GM12878 (cell line): ENCODE measurements at regions not wholly inside any gene's neighbourhood (a gene's known extent, or its start where the extent isn't known, plus 50 kb on each side); places are given as distances from the start of the nearest gene placed in this dataset.

ENCODE experiments used
- ATAC-seq: fragments of 200-7000 bp; cut with Tn5 transposase; 3 replicates; pipeline ENCODE4 v1.9.1; 2020; ENCODE audit warnings: mild to moderate bottlenecking, moderate library complexity
- BruUV-seq: library from RNA; stranded (reverse); fragments of 400-500 nt; replicated peaks from 2 replicates; lab custom pipeline; 2021; lab: Mats Ljungman, UMichigan
- CTCF ChIA-PET: fragments of 300-600 bp; sonication (Branson Sonifier 250); formaldehyde crosslinking; extraction: SDS; loops from one replicate; lab custom pipeline; 2021; ENCODE audit warnings: inconsistent platforms; lab: Yijun Ruan, JAX
- POLR2A ChIA-PET: fragments of 350-600 bp; formaldehyde crosslinking; extraction: SDS; loops from one replicate; lab custom pipeline; 2021; ENCODE audit warnings: inconsistent platforms; lab: Charles Lee
- RAD21 ChIA-PET: fragments of 300-600 bp; sonication (Branson Sonifier 250); formaldehyde crosslinking; loops from one replicate; lab custom pipeline; 2023; ENCODE audit warnings: antibody characterized with exemption; ENCODE audit not compliant: unreplicated experiment; lab: Charles Lee
- SMC1A ChIA-PET: fragments of 300-600 bp; sonication (Branson Sonifier 250); formaldehyde crosslinking; loops from one replicate; lab custom pipeline; 2023; ENCODE audit not compliant: unreplicated experiment, uncharacterized antibody; lab: Charles Lee
- DNase-seq: peaks from one replicate; pipeline ENCODE4 v3.0.0-alpha.2; 2011; ENCODE audit warnings: low read depth, low spot score
- FAIRE-seq: peaks from 3 replicates; lab custom pipeline; 2011; peaks lifted over from hg19 to GRCh38; lab: Jason Lieb, UNC
- H2AFZ ChIP-seq: 2 replicates; pipeline ENCODE4 v1.6.0; 2011; ENCODE audit warnings: low read depth, low read length, control low read depth; ENCODE audit not compliant: control insufficient read depth
- H3K27ac ChIP-seq: 2 replicates; pipeline ENCODE4 v1.5.1; 2011; ENCODE audit warnings: control low read depth; ENCODE audit not compliant: control insufficient read depth, insufficient read depth
- H3K27me3 ChIP-seq, 2 experiments: replicated peaks in 1 of 2; 2 replicates each; pipeline versions ENCODE4 v1.6.0 to v1.6.1; 2011; ENCODE audit warnings: low read length in 1 of 2; ENCODE audit not compliant: control insufficient read depth in 2 of 2, insufficient read depth in 2 of 2
- H3K36me3 ChIP-seq, 2 experiments: 2 replicates each; pipeline ENCODE4 v1.5.1; 2011; ENCODE audit warnings: low read length in 1 of 2; ENCODE audit not compliant: control insufficient read depth in 2 of 2, insufficient read depth in 2 of 2
- H3K4me1 ChIP-seq: 2 replicates; pipeline ENCODE4 v1.6.1; 2011; ENCODE audit warnings: mild to moderate bottlenecking, low read length, moderate library complexity, mixed read lengths; ENCODE audit not compliant: control insufficient read depth, insufficient read depth
- H3K4me2 ChIP-seq: 2 replicates; pipeline ENCODE4 v1.6.0; 2011; ENCODE audit warnings: control low read depth; ENCODE audit not compliant: control insufficient read depth, insufficient read depth
- H3K4me3 ChIP-seq: fragments of 200-600 bp; sonication (generic); 2 replicates; pipeline ENCODE4 v1.5.1; 2016
- H3K79me2 ChIP-seq: 2 replicates; pipeline ENCODE4 v1.6.0; 2011; ENCODE audit warnings: low read length; ENCODE audit not compliant: control insufficient read depth, insufficient read depth
- H3K9ac ChIP-seq: 2 replicates; pipeline ENCODE4 v1.8.0; 2011; ENCODE audit warnings: low read length, control low read depth, mixed read lengths; ENCODE audit not compliant: control insufficient read depth, insufficient read depth
- H3K9me3 ChIP-seq: replicated peaks from 3 replicates; pipeline ENCODE4 v1.5.1; 2011; ENCODE audit warnings: mild to moderate bottlenecking, low read length; ENCODE audit not compliant: control insufficient read depth, insufficient read depth
- H4K20me1 ChIP-seq: 2 replicates; pipeline ENCODE4 v1.6.0; 2011; ENCODE audit not compliant: control insufficient read depth, insufficient read depth
- CUX1 ChIP-seq: IDR thresholded peaks from 2 replicates; pipeline ENCODE4 v1.6.1; 2012; ENCODE audit warnings: improper control_type of control experiment, low read depth, low read length; ENCODE audit not compliant: insufficient replicate concordance
- FOXK2 ChIP-seq: fragments of 450-650 bp; IDR thresholded peaks from 2 replicates; pipeline ENCODE4 v1.6.1; 2017; ENCODE audit warnings: mild to moderate bottlenecking, moderate library complexity
- HDGF ChIP-seq: fragments of 450-650 bp; IDR thresholded peaks from 2 replicates; pipeline ENCODE4 v1.6.1; 2016; ENCODE audit warnings: antibody characterized with exemption
- MTA3 ChIP-seq: IDR thresholded peaks from 2 replicates; pipeline ENCODE4 v1.6.1; 2012; ENCODE audit warnings: low read length, inconsistent platforms, borderline replicate concordance
- NBN ChIP-seq: fragments of 450-650 bp; IDR thresholded peaks from 2 replicates; pipeline ENCODE4 v1.6.1; 2016
- RBBP5 ChIP-seq: fragments of 200-600 bp; sonication (generic); conservative IDR thresholded peaks from 2 replicates; pipeline ENCODE4 v1.6.1; 2016
- SP1 ChIP-seq: IDR thresholded peaks from one replicate; pipeline ENCODE4 v1.6.1; 2011; ENCODE audit warnings: low read depth, low read length
- ZNF24 ChIP-seq: fragments of 450-650 bp; IDR thresholded peaks from 2 replicates; pipeline ENCODE4 v1.6.1; 2017; ENCODE audit warnings: antibody characterized with exemption, mild to moderate bottlenecking
- ZNF384 ChIP-seq: IDR thresholded peaks from 2 replicates; pipeline ENCODE4 v1.6.1; 2012; ENCODE audit warnings: low read depth, mild to moderate bottlenecking, low read length, improper control_type of control experiment, borderline replicate concordance
- in situ Hi-C: fragments of 300-500 bp; cut with MboI; formaldehyde crosslinking; loops from 9 replicates; pipeline ENCODE4 v1.14.3; 2018; ENCODE audit warnings: mixed read lengths
- intact Hi-C: fragments of 100-400 bp; cut with micrococcal nuclease; formaldehyde crosslinking; loops from one replicate; pipeline ENCODE4 v1.14.2; 2022; ENCODE audit not compliant: unreplicated experiment
- TF ChIP-seq, protein P1 (sequence below): IDR thresholded peaks from 2 replicates; pipeline ENCODE4 v1.6.1; 2011; ENCODE audit warnings: borderline replicate concordance, low read depth, mild to moderate bottlenecking, moderate library complexity, low read length; ENCODE audit not compliant: insufficient read depth, poor library complexity, severe bottlenecking

DNA sequence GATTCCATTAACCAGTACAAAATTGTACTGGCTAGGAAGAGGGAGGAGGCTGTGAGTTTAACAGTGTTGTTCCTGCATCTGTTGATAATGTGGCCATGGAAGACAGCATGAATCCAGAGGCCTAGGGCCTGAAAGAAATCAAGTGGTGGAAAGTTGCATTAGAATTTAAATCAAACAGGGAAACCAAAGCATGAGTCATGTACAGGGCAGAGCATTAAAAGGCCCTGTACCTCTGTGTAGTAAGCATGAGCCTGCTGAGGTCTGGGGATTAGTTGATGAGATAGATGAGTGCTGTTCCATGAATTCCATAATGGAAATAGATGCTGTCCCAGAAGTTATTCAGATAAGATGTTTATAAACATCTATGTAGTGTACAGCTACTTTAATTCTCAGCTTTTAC lies 58.3 kb downstream of the MID1IP1 start:
- H3K79me2 ChIP-seq = no peaks in the 10 kb centered on the region
- no peak overlapping the region for H3K4me2 ChIP-seq
- no peak overlapping the region for H3K27ac ChIP-seq
- CTCF ChIA-PET = no interaction called here
- no TSS peak for BruUV-seq
- no peak overlapping the region for H3K9ac ChIP-seq
- no peaks in the 10 kb centered on the region for H3K4me1 ChIP-seq
- POLR2A ChIA-PET = no interaction called here
- no peak for DNase-seq
- no peaks in the 10 kb centered on the region for H3K27me3 ChIP-seq
- no peaks in the 10 kb centered on the region for H4K20me1 ChIP-seq
- in situ Hi-C loops = no loop called here
- H3K36me3 ChIP-seq = no peaks in the 10 kb centered on the region
- no peak for FAIRE-seq
- intact Hi-C loops = no loop called here
- no peak overlapping the region for H2AFZ ChIP-seq
- TF ChIP-seq CUX1 (no peak), HDGF (no peak), NBN (no peak), ZNF384 (no peak), ZNF24 (no peak), RBBP5 (no peak), FOXK2 (no peak), SP1 (no peak), MTA3 (no peak)
- TF ChIP-seq, protein P1, sequence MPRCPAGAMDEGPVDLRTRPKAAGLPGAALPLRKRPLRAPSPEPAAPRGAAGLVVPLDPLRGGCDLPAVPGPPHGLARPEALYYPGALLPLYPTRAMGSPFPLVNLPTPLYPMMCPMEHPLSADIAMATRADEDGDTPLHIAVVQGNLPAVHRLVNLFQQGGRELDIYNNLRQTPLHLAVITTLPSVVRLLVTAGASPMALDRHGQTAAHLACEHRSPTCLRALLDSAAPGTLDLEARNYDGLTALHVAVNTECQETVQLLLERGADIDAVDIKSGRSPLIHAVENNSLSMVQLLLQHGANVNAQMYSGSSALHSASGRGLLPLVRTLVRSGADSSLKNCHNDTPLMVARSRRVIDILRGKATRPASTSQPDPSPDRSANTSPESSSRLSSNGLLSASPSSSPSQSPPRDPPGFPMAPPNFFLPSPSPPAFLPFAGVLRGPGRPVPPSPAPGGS = no peak
- RAD21 ChIA-PET = no interaction called here
- SMC1A ChIA-PET = interaction anchor here (0.8 to 1.0 kb wide), 3 partner anchors 15 to 100 kb away, joined by 3 to 4 read pairs (median 3); no protein-coding TSS in a partner anchor
- no peaks in the 10 kb centered on the region for H3K9me3 ChIP-seq
- no peak for ATAC-seq
- no peak overlapping the region for H3K4me3 ChIP-seq
